ENCODE measurements at regions not wholly inside any gene's neighbourhood (a gene's known extent, or its start where the extent isn't known, plus 50 kb on each side); places are given as distances from the start of the nearest gene placed in this dataset.

DNA sequence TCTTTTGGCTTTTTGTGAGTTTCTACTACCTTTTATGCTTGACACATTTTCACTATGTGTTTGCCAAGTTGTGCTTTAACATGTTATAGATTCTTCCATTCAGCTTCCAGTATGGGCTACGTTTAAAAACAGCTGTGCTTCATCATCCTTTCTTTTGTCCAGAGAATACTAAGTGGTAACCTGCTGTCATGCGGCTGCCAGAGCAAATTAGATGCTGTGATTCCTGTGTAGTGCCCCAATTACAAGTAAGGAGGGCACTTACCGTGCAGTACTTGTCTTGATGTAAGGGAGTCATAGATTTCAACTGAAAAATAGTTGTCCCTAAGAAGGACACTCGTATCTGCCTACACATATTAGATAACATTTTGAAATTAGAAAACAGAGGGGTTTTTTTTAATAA, 531.8 kb upstream of the GALNTL6 start:
- TF ChIP-seq SP1 (IDR thresholded peaks at IDR 0.05; ENCODE audit: low read depth) (no peak), EGR1 (IDR thresholded peaks at IDR 0.05; ENCODE audit: low read depth) (no peak), EZH2phosphoT487 (IDR thresholded peaks at IDR 0.05; ENCODE audit: borderline replicate concordance) (no peak), POLR2A (IDR thresholded peaks at IDR 0.05; ENCODE audit: borderline replicate concordance, extremely low read depth, insufficient read depth, insufficient read length) (no peak)
- TF ChIP-seq, protein P1, sequence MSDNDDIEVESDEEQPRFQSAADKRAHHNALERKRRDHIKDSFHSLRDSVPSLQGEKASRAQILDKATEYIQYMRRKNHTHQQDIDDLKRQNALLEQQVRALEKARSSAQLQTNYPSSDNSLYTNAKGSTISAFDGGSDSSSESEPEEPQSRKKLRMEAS (IDR thresholded peaks at IDR 0.05), result no peak
- TF ChIP-seq, protein P2, sequence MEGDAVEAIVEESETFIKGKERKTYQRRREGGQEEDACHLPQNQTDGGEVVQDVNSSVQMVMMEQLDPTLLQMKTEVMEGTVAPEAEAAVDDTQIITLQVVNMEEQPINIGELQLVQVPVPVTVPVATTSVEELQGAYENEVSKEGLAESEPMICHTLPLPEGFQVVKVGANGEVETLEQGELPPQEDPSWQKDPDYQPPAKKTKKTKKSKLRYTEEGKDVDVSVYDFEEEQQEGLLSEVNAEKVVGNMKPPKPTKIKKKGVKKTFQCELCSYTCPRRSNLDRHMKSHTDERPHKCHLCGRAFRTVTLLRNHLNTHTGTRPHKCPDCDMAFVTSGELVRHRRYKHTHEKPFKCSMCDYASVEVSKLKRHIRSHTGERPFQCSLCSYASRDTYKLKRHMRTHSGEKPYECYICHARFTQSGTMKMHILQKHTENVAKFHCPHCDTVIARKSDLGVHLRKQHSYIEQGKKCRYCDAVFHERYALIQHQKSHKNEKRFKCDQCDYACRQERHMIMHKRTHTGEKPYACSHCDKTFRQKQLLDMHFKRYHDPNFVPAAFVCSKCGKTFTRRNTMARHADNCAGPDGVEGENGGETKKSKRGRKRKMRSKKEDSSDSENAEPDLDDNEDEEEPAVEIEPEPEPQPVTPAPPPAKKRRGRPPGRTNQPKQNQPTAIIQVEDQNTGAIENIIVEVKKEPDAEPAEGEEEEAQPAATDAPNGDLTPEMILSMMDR (IDR thresholded peaks at IDR 0.05 in 2 of 3, conservative IDR thresholded peaks at IDR 0.05 in 1 of 3; ENCODE audit: borderline replicate concordance in 1 of 3, insufficient read depth in 1 of 3, low read depth in 2 of 3, low read length in 2 of 3), result no peak
